HCT116 (cell line): ENCODE measurements at regions not wholly inside any gene's neighbourhood (a gene's known extent, or its start where the extent isn't known, plus 50 kb on each side); places are given as distances from the start of the nearest gene placed in this dataset.

ENCODE experiments used
- EZH2 ChIP-seq: fragments of 200-600 bp; sonication (generic); IDR thresholded peaks from 2 replicates; pipeline ENCODE4 v1.6.1; 2017; ENCODE audit warnings: antibody characterized with exemption, mixed run types
- RAD21 ChIP-seq: IDR thresholded peaks from 2 replicates; pipeline ENCODE4 v1.6.1; 2012; ENCODE audit warnings: low read depth, mild to moderate bottlenecking
- SP1 ChIP-seq: IDR thresholded peaks from 2 replicates; pipeline ENCODE4 v1.6.1; 2012; ENCODE audit warnings: low read depth
- ZFX ChIP-seq: fragments of 450-650 bp; IDR thresholded peaks from 2 replicates; pipeline ENCODE4 v1.6.1; 2017
- TF ChIP-seq, protein P1 (sequence below), 3 experiments: fragments of 200-600 bp in 1 of 3; sonication (generic) in 1 of 3; IDR thresholded peaks in 2 of 3; conservative IDR thresholded peaks in 1 of 3; 2 replicates each; pipeline ENCODE4 v1.5.1; 2012 to 2017; ENCODE audit warnings: low read depth in 2 of 3, low read length in 2 of 3, antibody characterized with exemption in 1 of 3, borderline replicate concordance in 1 of 3, control low read depth in 1 of 3, mild to moderate bottlenecking in 1 of 3, mixed read lengths in 1 of 3, mixed run types in 1 of 3, moderate library complexity in 1 of 3; ENCODE audit not compliant: insufficient read depth in 1 of 3

DNA sequence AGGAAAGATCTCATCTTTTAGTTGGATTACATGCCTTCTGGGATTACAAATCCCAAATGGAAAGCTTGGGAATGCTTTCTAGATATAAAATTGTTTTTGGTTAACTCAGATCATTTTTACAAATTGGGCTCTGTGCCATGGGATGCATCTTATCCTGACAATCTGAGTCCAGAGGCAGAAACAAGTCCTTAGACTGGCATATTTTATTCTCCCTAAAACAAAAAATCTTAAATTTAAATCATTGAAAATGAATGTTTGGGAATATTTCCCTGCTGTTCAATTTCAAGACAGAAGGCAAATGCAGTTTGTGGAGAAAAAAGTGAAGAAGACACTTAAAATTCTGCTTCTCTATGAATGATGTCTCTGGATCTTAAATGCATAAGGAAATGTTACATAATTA, 456.6 kb upstream of the GOT2 start:
- TF ChIP-seq, protein P1, sequence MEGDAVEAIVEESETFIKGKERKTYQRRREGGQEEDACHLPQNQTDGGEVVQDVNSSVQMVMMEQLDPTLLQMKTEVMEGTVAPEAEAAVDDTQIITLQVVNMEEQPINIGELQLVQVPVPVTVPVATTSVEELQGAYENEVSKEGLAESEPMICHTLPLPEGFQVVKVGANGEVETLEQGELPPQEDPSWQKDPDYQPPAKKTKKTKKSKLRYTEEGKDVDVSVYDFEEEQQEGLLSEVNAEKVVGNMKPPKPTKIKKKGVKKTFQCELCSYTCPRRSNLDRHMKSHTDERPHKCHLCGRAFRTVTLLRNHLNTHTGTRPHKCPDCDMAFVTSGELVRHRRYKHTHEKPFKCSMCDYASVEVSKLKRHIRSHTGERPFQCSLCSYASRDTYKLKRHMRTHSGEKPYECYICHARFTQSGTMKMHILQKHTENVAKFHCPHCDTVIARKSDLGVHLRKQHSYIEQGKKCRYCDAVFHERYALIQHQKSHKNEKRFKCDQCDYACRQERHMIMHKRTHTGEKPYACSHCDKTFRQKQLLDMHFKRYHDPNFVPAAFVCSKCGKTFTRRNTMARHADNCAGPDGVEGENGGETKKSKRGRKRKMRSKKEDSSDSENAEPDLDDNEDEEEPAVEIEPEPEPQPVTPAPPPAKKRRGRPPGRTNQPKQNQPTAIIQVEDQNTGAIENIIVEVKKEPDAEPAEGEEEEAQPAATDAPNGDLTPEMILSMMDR (IDR thresholded peaks at IDR 0.05 in 2 of 3, conservative IDR thresholded peaks at IDR 0.05 in 1 of 3; ENCODE audit: borderline replicate concordance in 1 of 3, insufficient read depth in 1 of 3, low read depth in 2 of 3, low read length in 2 of 3) = no peak
- no peak for TF ChIP-seq ZFX
- no peak for TF ChIP-seq SP1
- TF ChIP-seq RAD21 = no peak
- TF ChIP-seq EZH2 = no peak
